ENCODE measurements at regions not wholly inside any gene's neighbourhood (a gene's known extent, or its start where the extent isn't known, plus 50 kb on each side); places are given as distances from the start of the nearest gene placed in this dataset.
A peak's percentile ranks its signal among the peaks of the same experiment; 100 is the strongest.
"Not testable (repeated sequence)": the region's sequence is repeated elsewhere in the genome, so short reads cannot be mapped to it uniquely, and the experiment has no call there.

DNA sequence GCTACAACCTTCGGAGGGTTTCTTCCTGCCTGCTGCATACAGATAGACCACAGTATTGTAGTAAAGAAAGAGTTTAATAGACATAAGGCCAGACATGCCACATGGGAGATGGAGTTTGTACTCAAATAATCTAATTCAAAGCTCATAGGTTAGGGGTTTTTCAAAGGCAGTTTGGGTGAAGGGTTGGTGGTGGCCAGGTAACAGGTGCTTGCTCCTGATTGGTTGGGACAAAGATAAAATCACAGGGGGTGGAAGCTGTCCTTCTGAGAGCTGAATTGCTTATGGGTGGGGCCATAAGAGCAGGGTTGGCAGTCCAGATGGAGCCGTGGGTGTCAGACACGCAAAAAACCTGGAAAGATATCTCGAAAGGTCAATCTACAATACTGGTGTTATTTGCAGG is 92.3 kb upstream of the ETV3 start:
- no peak for DNase-seq (ENCODE audit: low read depth in 2 of 2)

DNA sequence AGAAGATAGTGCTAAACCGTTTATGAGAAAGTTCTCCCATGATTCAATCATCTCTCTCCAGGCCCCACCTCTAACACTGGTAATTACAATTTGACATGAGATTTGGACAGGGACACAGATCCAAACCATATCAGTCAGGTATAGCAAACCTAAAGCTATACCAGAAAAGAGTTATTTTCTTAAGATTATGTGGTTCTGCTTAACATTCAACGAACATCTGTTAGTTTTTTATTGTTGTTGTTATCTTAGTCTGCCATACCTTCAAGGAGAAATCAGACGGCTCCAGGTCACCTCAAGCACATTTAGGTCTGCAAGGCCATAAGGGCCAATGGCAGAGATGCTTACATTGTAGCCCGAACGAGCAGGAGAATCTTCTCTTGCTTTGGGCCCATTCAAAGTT is 89.5 kb upstream of the ETV3 start:
- no peak for DNase-seq (ENCODE audit: low read depth in 2 of 2)

DNA sequence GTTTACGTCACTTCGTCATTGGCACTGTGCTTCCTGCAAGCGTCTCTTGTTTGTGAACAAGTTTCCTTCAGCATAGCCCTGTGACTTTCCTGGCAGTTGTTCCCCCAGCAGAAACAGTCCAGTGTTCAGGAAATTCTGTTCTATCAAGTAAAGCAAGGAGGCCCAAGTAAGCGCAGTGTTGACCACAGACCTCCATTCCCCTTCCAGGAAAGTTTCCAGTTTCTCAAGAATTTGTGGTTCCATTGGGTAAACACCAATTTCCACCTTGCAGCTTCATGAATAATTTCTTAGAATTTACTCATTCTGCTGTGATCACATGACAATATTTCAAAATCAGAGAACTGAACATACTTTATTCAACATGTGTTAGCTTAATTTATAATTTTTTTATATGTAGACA is 88.5 kb upstream of the ETV3 start:
- no peak for DNase-seq (ENCODE audit: low read depth in 2 of 2)

DNA sequence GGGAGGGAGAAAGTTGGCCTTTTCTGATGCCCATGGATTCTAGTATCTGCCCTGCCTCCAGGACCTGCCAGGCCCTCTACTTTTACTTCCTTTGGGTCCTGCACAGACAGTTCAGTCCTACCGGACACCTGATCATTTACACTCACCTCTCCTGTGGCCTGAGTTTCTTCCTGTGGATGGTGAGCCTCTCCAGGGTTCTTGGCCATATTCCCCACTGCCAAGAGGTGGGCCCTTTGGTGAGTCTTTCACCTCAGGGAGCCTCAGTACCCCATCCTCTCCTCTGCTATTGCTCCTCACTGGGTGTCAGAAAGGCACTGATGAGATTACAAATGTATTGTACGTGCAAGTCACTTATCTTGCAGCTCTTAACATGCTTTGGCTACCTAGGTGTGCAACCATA is 81.4 kb upstream of the ETV3 start:
- DNase-seq (ENCODE audit: low read depth in 2 of 2), result no peak

DNA sequence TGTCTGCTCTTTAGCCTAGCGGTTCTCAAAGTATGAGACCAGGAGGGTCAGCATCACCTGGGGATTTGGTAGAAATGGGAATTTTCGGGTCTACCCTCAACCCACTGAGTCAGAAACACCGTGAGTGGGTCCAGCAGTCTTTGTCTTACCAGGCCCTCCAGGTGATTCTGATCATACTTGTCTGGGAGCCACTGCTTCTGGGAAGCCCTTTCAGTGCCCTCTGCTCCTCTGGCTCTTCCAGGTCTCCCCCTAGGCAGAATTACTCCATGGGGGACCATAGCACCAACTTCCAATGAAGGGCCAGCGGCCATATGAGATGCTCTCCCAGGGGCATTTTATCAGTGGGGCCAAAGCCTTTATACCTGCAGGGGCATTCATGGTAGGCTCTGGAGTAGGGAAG is 81.0 kb upstream of the ETV3 start:
- no peak for DNase-seq (ENCODE audit: low read depth in 2 of 2)

DNA sequence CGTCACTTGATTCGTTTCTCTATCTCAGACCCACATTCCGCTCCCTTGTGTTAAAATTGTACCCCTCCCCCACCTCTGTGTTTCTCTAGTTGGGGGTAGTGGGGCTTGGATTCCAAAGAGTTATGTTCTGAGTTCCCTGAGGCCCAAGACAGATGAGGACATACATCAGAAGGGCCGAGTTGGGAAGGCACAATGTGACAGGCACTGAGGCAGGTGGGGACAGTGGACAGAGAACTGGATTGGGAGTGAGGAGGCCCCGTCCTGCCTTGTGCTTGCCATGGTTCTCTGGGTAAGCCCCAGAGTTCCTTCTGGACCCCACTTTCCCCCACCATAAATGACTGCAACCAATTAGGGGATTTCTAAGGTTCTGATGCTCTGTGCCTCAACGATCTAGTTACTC is 80.5 kb upstream of the ETV3 start:
- no peak for DNase-seq (ENCODE audit: low read depth in 2 of 2)

DNA sequence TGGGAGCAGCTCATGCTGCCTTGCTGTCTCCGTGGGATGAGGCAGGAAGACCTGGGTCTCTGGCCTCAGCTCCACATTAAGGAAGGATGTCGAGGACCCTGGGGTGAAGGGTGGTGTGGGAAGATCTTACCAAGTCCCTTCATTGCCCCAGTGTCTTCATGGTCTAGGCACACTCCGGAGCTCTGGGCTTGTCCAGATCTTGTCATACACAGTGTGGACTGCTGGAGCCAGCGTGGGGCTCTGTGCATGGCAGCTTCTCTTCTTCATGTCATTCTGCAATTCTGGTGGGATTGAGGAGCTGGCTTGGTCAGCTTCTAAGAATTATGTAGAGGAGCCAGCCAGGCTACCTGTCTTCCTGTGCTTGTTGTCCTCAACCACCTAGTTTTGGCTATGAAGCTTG is 79.3 kb upstream of the ETV3 start:
- DNase-seq (ENCODE audit: low read depth in 2 of 2), result no peak

DNA sequence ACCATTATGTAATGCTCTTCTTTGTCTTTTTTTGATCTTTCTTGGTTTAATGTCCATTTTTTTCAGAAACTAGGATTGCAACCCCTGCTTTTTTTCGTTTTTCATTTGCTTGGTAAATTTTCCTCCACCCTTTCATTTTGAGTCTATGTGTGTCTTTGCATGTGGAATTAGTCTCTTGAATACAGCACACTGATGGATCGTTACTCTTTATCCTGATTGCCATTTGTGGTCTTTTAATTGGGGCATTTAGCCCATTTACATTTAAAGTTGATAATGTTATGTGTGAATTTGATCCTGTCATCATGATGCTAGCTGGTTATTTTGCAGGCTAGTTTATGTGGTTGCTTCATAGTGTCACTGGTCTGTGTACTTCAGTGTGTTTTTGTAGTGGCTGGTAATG is 75.6 kb upstream of the ETV3 start:
- DNase-seq (ENCODE audit: low read depth in 2 of 2), result no peak

DNA sequence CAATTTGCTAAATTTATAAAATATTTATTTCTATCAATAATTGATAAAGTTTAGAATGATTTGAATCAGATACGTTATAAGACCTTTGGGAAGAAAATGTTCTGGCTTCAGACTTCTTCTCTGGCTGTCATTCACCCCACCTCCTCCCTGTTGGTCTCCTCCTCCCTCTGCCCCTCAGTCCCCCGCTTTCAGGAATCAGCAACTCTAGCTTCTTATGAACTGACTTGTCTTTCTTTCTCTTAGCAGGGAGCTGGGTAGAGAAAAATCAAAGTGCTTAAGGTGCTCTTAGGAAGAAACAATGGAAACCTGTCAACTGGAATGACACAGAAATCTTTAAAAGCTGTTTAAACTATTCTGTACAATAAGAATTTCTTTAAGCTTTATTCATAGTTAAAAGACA is 71.3 kb upstream of the ETV3 start:
- DNase-seq (ENCODE audit: low read depth in 2 of 2), result no peak

DNA sequence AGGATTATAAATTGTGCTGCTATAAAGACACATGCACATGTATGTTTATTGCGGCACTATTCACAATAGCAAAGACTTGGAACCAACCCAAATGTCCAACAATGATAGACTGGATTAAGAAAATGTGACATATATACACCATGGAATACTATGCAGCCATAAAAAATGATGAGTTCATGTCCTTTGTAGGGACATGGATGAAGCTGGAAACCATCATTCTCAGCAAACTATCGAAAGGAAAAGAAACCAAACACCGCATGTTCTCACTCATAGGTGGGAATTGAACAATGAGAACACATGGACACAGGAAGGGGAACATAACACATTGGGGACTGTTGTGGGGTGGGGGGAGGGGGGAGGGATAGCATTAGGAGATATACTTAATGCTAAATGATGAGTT is 67.8 kb upstream of the ETV3 start:
- not testable (repeated sequence) for DNase-seq (ENCODE audit: low read depth in 2 of 2)

DNA sequence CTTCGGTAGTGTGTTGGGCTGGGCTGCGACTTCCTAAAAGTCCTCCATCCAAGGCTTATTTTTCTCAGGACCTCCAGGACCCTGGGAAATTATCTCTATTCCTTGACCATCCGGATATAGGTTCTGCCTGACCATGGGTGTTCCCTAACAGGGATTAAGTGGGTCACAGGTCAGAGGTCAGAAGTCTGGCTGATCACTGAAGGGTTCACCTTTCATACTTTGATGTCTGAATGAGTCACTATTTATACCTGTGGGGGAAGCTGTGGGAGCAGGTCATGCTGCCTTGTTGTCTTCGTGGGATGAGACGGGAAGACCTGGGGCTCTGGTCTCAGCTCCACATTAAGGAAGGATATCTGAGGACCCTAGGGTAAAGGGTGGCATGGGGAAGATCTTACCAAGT is 65.0 kb upstream of the ETV3 start:
- no peak for DNase-seq (ENCODE audit: low read depth in 2 of 2)

DNA sequence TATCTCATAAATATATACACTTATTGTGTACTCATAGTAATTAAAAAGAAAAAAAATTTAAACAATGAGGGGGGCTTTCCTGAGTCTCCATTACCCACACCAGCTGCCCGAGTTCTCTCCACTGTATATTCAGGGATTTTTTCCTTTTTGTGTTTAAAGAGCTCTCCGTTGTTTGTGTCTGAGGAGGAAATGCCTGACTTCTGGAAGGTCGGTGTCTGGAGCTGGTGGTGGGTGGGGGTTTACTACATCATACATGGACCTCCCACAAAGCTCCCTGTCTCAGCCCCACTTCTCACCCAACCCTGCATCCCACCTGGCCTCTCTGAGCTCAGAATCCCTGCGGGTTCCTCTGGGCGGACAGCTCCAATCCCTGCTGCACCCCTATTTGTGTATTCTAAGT is 64.1 kb upstream of the ETV3 start:
- DNase-seq (ENCODE audit: low read depth in 2 of 2), result no peak

DNA sequence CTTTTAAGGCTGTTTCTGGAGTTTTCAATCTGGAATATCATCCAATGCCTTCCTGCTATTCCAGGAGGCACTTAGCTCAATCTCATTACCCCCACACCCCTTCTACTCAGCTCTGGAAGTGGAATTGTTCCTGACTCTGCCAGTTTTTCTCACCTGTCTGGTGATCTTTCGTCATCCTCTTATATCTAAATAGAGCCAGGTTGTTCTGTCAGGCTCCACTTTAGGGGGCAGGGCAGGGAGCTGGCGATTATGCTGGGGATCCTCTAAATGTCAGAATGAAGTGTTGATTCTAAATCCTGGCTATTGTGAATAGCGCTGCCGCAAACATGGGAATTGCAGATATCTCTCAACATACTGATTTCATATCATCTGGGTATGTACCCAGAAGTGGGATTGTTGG is 63.6 kb upstream of the ETV3 start:
- no peak for DNase-seq (ENCODE audit: low read depth in 2 of 2)

DNA sequence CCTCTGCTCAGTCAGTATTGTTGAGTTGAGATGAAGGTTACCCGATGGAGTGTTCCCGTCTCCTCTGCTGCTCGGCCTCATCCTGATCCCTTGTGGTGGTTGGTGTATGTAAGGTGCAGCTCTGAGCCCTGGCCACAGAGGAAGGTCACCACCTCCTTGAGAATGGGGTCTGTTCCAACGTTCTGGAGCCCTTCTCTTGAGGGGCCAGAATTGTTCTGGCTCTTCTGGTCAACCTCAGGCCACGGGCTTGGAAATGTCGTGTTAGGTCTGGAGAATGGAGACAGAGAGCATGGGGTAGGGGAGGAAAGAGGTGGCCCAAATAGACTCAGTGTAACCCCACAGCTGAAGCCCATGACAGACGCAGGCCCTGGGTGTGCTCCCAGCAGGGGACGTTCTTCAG is 62.3 kb upstream of the ETV3 start:
- DNase-seq (ENCODE audit: low read depth in 2 of 2), result no peak

DNA sequence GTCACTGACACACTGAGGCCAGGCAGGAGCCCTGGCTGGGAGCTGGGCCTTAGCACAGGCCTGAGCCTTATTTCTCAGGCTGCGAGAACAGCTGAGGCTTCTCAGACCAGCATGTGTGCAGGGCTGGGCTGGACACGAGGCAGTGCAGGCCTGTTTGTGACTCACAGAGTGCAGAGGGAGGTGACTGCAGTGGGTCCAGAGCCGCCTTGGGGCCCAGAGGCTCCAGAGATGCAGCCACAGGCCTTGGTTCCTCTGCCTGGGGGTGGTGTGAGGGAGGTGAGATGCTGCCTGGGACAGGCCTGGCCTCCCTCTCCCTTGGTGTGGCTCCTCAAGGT is 61.2 kb upstream of the ETV3 start:
- no peak for DNase-seq (ENCODE audit: low read depth in 2 of 2)

DNA sequence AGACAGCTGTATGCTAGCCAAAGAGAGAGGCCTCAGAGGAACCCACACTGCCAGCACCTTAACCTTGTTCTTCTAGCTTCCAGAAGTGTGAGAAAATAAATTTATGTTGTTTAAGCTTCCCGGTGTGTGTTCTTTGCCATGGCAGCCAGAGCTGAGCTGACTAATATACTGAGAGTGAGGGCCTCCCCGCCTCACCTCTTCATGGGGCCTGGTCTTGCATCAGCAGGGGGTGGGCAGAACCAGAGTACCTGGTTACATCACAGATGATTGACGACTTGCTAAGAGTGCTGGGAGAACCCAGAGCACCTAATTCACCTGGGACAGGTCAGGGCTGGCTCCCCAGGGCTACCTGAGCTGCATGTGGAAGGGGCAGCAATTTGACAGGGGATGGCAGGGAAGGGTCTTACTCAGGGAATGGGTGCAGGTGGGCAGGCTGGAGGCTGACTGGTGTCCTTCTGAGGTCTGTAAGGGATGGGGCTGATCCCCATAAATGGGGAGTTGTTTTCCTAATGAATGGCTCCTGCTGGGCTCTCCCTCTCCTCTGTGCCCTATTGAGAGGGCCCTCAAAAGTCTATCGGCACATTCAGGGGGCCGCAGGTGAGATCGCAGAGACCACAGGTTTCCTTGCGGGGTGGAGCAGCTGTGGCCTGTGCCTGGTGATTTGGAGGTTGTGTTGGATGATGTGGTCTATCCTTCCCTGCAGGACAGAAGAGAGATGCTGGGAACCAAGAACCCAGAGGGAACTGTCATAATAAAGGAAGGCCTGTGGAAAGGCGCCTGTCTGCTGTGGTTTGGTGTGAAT is 60.6 kb upstream of the ETV3 start:
- no peak for DNase-seq (ENCODE audit: low read depth in 2 of 2)

DNA sequence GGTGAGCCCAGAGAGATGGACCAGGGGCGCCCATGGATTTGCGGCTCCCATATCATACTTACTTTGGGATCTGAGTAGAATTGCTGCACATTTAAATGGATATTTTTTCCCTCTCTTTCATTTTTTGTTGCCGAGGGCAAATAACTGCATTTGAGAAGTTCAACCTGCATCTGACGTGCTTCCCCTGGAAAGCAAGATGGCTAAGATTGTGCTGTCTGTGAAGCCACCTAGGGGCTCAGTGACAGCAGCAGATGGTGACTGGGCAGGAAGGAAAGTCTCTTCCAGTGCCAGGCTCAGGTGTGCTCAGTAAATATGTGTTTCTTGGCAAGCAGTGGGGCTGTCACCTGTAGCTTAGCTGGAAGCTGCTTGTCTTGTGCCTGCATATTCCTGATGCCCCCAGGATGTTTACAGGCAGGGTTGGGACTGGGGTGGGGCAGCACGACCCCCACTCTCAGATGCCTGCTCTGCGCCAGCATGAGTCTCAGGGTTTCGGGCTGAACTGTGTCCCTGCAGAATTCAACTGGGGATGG is 59.8 kb upstream of the ETV3 start:
- DNase-seq (ENCODE audit: low read depth in 2 of 2), result no peak

DNA sequence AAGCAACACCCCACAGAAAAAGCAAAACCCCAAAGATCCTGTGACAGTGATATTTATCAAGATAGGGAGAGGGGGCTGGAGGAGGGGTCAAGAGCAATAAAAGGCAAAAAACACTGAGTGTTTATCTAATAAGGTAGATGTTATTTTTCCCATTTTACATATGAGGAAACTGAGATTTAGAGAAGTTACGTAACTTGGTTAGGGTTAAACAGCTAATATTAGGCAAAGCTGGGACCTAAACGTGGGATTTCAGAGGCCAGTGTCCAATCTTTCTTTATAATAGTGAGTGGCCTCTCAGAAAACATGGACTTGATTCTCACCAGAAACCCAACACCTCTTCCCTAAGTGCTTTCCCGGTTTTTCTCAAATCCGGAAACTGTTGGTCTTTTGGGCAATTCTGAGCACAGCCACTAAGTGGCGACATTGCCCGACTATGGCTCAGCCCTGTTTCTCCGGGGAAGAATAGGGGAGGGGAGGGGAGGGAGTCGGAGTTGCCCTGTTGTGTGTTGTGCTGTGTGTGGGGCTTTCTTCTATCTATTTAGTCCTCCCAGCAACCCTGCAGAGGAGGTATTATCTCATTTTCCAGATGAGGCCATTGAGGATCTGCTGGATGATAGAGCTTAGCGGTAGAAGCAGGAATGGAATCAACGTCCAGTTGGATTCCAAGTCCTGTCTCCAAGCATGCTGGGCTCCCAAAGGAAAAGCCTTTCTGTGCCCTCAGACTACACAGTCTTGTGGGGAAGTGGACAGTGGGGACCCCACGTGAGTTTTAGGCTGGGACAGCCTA is 58.7 kb upstream of the ETV3 start:
- peak in 1 of 2 donors; percentile 10 for DNase-seq (ENCODE audit: low read depth in 2 of 2)

DNA sequence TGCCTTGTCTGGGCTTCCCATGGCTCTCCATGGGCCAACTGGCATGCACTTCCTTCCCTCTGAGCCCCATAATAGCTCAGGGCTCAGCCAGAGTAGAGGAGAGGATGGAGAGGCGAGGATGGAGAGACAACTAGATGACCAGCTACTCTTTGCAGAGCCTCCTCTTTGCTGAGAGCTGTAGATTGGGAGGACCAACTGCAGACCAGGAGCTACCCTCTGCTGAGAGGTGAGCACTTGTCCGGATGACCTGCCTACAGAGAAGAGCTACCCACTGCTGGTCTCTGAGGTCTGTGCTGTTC is 58.0 kb upstream of the ETV3 start:
- DNase-seq (ENCODE audit: low read depth in 2 of 2), result no peak

DNA sequence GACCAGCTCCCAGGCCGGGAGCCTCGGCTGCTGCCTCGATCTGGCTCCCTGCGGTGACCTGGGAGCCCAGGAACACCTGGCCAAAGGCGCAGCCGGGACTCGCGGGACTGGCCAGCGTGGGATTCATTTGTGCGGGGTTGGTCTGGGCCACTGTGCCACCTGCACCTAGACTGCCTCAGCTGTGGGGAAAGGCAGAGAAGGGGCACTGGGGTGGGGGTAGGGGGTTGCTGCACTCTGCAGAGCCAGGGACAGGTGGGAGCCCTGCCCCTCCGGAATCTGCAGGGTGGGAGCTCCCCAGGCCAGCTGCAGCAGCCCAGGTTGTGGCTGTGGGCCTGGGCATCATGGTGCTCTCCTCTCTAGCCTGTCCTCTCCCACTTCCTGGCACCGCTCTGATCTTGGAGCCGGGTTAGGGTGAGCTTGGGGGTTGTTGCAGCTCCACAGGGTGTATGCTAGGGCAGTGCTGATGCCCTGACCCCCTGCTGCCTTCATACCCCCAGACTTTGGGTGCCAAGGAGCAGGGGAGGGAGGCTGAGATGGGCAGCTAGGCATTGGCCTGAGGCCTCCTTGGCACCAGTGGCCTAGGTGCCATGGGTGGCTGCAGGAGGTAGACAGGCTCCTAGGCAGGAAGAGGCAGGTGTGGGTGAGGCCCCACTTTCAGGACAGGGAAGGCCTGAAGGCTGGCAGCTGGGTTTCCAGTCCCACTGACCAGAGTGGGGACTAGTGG is 57.5 kb upstream of the ETV3 start:
- DNase-seq (ENCODE audit: low read depth in 2 of 2), result no peak

DNA sequence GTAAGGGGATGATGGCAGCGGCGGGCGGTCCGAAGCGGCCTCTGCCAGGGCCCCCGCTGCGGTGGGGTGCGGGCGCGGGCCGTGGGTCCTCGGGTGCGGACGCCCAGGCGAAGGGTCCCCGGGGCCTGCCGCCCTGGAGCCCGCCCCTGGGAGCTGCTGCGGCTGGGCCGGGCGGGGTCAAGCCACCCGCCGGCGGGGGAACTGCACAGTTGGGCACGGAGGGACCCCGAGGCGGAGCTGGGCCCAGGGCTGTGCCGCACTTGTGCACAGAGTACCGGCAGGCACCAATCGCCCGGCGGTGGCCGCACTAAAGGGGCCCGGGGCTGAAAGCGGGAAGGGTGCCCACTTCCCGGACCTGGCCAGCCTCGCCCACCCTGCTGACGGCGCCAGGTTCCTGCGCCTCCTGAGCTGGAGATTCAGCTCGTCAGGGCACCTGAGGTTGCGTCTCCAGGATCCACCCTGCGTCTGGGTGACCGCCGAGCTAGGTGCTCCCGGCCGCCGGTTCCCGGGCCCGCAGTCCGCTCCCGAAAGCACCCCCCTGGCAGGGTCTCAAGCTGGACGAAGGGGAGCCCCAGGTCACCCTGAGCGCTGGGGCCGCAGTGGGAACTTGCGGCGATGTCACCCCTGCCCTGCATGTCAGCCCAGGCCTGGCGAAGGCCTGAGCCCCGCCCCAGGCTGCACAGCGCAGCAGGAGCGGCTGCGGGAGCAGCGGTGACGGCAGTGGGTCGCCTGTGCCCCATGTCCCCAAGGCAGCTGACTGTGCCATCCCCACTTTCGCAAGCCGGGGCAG is 56.7 kb upstream of the ETV3 start:
- no peak for DNase-seq (ENCODE audit: low read depth in 2 of 2)
